Body of pancreas (tissue), 4 donors: ENCODE measurements at regions not wholly inside any gene's neighbourhood (a gene's known extent, or its start where the extent isn't known, plus 50 kb on each side); places are given as distances from the start of the nearest gene placed in this dataset.

ENCODE experiments used
- CTCF ChIP-seq, 7 experiments: fragments of 450-650 bp in 4 of 7; fragments of 200-600 bp in 3 of 7; sonication (generic) in 3 of 7; IDR thresholded peaks; one replicate each; pipeline ENCODE4 v1.5.1; 2016 to 2019; ENCODE audit warnings: antibody characterized with exemption in 7 of 7
- POLR2A ChIP-seq, 3 donors: fragments of 450-650 bp; IDR thresholded peaks; one replicate each; pipeline ENCODE4 v1.6.1; 2016; ENCODE audit warnings: antibody characterized with exemption in 3 of 3, mild to moderate bottlenecking in 2 of 3

DNA sequence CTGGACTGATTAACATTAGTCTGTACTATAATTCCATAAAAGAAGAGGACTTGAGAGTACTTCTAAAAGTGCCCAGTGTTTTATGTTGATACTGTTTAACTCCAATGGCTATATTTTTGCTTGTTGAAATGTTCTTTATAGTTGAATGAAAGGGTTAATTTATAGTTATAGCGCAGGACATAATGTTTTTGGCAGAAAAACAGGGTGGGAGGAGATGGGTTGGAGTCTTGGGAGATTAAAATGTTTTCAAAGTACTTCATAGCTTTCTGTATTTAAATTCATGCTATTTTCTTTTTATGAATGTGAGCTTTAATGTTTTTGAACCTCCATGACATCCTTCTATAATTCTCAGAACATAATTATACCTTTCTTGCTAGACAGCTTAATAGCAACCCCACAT, 108.2 kb downstream of the CNTN3 start:
- no peak for TF ChIP-seq CTCF (IDR thresholded peaks at IDR 0.05)
- TF ChIP-seq POLR2A (IDR thresholded peaks at IDR 0.05), result no peak
